HCT116 (cell line): ENCODE measurements at regions not wholly inside any gene's neighbourhood (a gene's known extent, or its start where the extent isn't known, plus 50 kb on each side); places are given as distances from the start of the nearest gene placed in this dataset.

Experiments
- ATAC-seq: fragments of 200-7000 bp; cut with Tn5 transposase; 2 replicates; pipeline ENCODE4 v1.9.1; 2020; ENCODE audit warnings: mild to moderate bottlenecking, moderate library complexity
- BruUV-seq: library from RNA; stranded (reverse); fragments of 400-500 nt; replicated peaks from 2 replicates; lab custom pipeline; 2021; lab: Mats Ljungman, UMichigan
- CTCF ChIA-PET: fragments of 300-600 bp; sonication (Branson Sonifier 250); formaldehyde crosslinking; loops from one replicate; lab custom pipeline; 2021; ENCODE audit warnings: antibody characterized with exemption; lab: Charles Lee
- POLR2A ChIA-PET: fragments of 300-600, 350-600 bp; sonication (Branson Sonifier 250); formaldehyde crosslinking; loops from one replicate; lab custom pipeline; 2021; ENCODE audit warnings: antibody characterized with exemption; lab: Charles Lee
- RAD21 ChIA-PET, 2 experiments: fragments of 300-600 bp; sonication (Branson Sonifier 250); formaldehyde crosslinking; loops; one replicate each; lab custom pipeline; 2023; ENCODE audit warnings: low total read pairs in 2 of 2; ENCODE audit not compliant: uncharacterized antibody in 2 of 2, unreplicated experiment in 2 of 2, low non-redundant PET in 1 of 2; lab: Charles Lee
- DNase-seq: peaks from one replicate; pipeline ENCODE4 v3.0.0-alpha.2; 2010; ENCODE audit warnings: low read depth, low spot score
- H2AFZ ChIP-seq: fragments of 200-600 bp; shearing (Covaris generic), sonication (generic); 2 replicates; pipeline ENCODE4 v1.6.1; 2017; ENCODE audit warnings: low read depth, mixed run types, mixed read lengths, antibody characterized with exemption, low read length; ENCODE audit not compliant: poor library complexity, severe bottlenecking
- H3K27ac ChIP-seq: 2 replicates; pipeline ENCODE4 v1.5.1; 2012; ENCODE audit warnings: low read depth, low read length
- H3K27me3 ChIP-seq: fragments of 200-600 bp; sonication (generic); 2 replicates; pipeline ENCODE4 v1.6.1; 2016; ENCODE audit warnings: mixed run types, low read length, mixed read lengths; ENCODE audit not compliant: insufficient read depth
- H3K36me3 ChIP-seq, 2 experiments: fragments of 200-500 bp in 1 of 2; fragments of 200-600 bp in 1 of 2; sonication (Bioruptor generic) in 1 of 2; sonication (generic) in 1 of 2; 2 replicates each; pipeline versions ENCODE4 v1.5.1 to v1.6.1; 2014 to 2016; ENCODE audit warnings: low read length in 2 of 2, inconsistent platforms in 1 of 2, mixed read lengths in 1 of 2, mixed run types in 1 of 2; ENCODE audit not compliant: insufficient read depth in 2 of 2, control insufficient read depth in 1 of 2
- H3K4me1 ChIP-seq, 2 experiments: fragments of 200-600 bp in 1 of 2; sonication (generic) in 1 of 2; 2 replicates each; pipeline versions ENCODE4 v1.5.1 to v1.6.1; 2012 to 2017; ENCODE audit warnings: low read length in 2 of 2, inconsistent platforms in 1 of 2, mild to moderate bottlenecking in 1 of 2, mixed read lengths in 1 of 2, mixed run types in 1 of 2, moderate library complexity in 1 of 2; ENCODE audit not compliant: insufficient read depth in 2 of 2, control insufficient read depth in 1 of 2
- H3K4me2 ChIP-seq: fragments of 200-600 bp; sonication (generic); 2 replicates; pipeline ENCODE4 v1.6.1; 2017; ENCODE audit warnings: mixed run types, low read length, mixed read lengths
- H3K4me3 ChIP-seq, 2 experiments: fragments of 200-600 bp in 1 of 2; sonication (generic) in 1 of 2; replicated peaks in 1 of 2; 2 replicates each; pipeline ENCODE4 v1.5.1; 2011 to 2016; ENCODE audit warnings: low read length in 2 of 2, control low read depth in 1 of 2, low read depth in 1 of 2, mild to moderate bottlenecking in 1 of 2, mixed read lengths in 1 of 2, mixed run types in 1 of 2
- H3K79me2 ChIP-seq: fragments of 200-600 bp; sonication (generic); 2 replicates; pipeline ENCODE4 v1.6.1; 2017; ENCODE audit warnings: mild to moderate bottlenecking, mixed run types, low read length, moderate library complexity, mixed read lengths; ENCODE audit not compliant: insufficient read depth
- H3K9ac ChIP-seq: fragments of 200-600 bp; sonication (generic); 2 replicates; pipeline ENCODE4 v1.6.1; 2016; ENCODE audit warnings: low read length, mixed read lengths
- H3K9me2 ChIP-seq: fragments of 200-600 bp; sonication (generic), shearing (Covaris generic); 2 replicates; pipeline ENCODE4 v1.6.1; 2017; ENCODE audit warnings: mixed run types, mild to moderate bottlenecking, moderate library complexity; ENCODE audit not compliant: insufficient read depth
- H3K9me3 ChIP-seq, 2 experiments: fragments of 200-500 bp in 1 of 2; fragments of 200-600 bp in 1 of 2; sonication (Bioruptor generic) in 1 of 2; sonication (generic) in 1 of 2; 2 replicates each; pipeline ENCODE4 v1.6.1; 2014 to 2017; ENCODE audit warnings: low read length in 2 of 2, mixed read lengths in 2 of 2, inconsistent platforms in 1 of 2, low read depth in 1 of 2, mild to moderate bottlenecking in 1 of 2, mixed run types in 1 of 2, moderate library complexity in 1 of 2; ENCODE audit not compliant: control insufficient read depth in 1 of 2, insufficient read depth in 1 of 2
- H4K20me1 ChIP-seq: fragments of 200-600 bp; sonication (generic), shearing (Covaris generic); 2 replicates; pipeline ENCODE4 v1.6.1; 2017; ENCODE audit warnings: mixed run types, mild to moderate bottlenecking, moderate library complexity; ENCODE audit not compliant: insufficient read depth
- CBX3 ChIP-seq: IDR thresholded peaks from 2 replicates; pipeline ENCODE4 v1.6.1; 2012; ENCODE audit warnings: low read depth
- EGR1 ChIP-seq: IDR thresholded peaks from 2 replicates; pipeline ENCODE4 v1.6.1; 2012; ENCODE audit warnings: low read depth
- EZH2 ChIP-seq: fragments of 200-600 bp; sonication (generic); IDR thresholded peaks from 2 replicates; pipeline ENCODE4 v1.6.1; 2017; ENCODE audit warnings: antibody characterized with exemption, mixed run types
- EZH2phosphoT487 ChIP-seq: fragments of 200-600 bp; IDR thresholded peaks from 2 replicates; pipeline ENCODE4 v1.6.1; 2018; ENCODE audit warnings: antibody characterized with exemption, borderline replicate concordance
- POLR2A ChIP-seq: IDR thresholded peaks from 2 replicates; pipeline ENCODE4 v1.7.0; 2011; ENCODE audit warnings: borderline replicate concordance; ENCODE audit not compliant: insufficient read depth, insufficient read length; ENCODE audit errors: extremely low read depth
- RAD21 ChIP-seq: IDR thresholded peaks from 2 replicates; pipeline ENCODE4 v1.6.1; 2012; ENCODE audit warnings: low read depth, mild to moderate bottlenecking
- SIN3A ChIP-seq: IDR thresholded peaks from 2 replicates; pipeline ENCODE4 v1.6.1; 2012; ENCODE audit warnings: low read depth
- SP1 ChIP-seq: IDR thresholded peaks from 2 replicates; pipeline ENCODE4 v1.6.1; 2012; ENCODE audit warnings: low read depth
- TCF7L2 ChIP-seq: IDR thresholded peaks from 2 replicates; pipeline ENCODE4 v1.7.0; 2011; ENCODE audit warnings: borderline replicate concordance, inconsistent platforms; ENCODE audit not compliant: insufficient read depth, insufficient read length; ENCODE audit errors: extremely low read depth
- ZFX ChIP-seq: fragments of 450-650 bp; IDR thresholded peaks from 2 replicates; pipeline ENCODE4 v1.6.1; 2017
- ZNF274 ChIP-seq: fragments of 200-500 bp; sonication (Bioruptor generic); IDR thresholded peaks from 2 replicates; pipeline ENCODE4 v1.6.1; 2014; ENCODE audit warnings: mild to moderate bottlenecking, low read depth, low read length, inconsistent platforms
- intact Hi-C: fragments of 100-400 bp; cut with micrococcal nuclease; formaldehyde crosslinking; loops from 2 replicates; pipeline ENCODE4 v1.10.0; 2022
- TF ChIP-seq, protein P1 (sequence below), 3 experiments: fragments of 200-600 bp in 1 of 3; sonication (generic) in 1 of 3; IDR thresholded peaks in 2 of 3; conservative IDR thresholded peaks in 1 of 3; 2 replicates each; pipeline ENCODE4 v1.5.1; 2012 to 2017; ENCODE audit warnings: low read depth in 2 of 3, low read length in 2 of 3, antibody characterized with exemption in 1 of 3, borderline replicate concordance in 1 of 3, control low read depth in 1 of 3, mild to moderate bottlenecking in 1 of 3, mixed read lengths in 1 of 3, mixed run types in 1 of 3, moderate library complexity in 1 of 3; ENCODE audit not compliant: insufficient read depth in 1 of 3
- TF ChIP-seq, protein P2 (sequence below): IDR thresholded peaks from 2 replicates; pipeline ENCODE4 v1.6.1; 2012; ENCODE audit warnings: low read depth
- TF ChIP-seq, protein P3 (sequence below): IDR thresholded peaks from 2 replicates; pipeline ENCODE4 v1.6.1; 2012

- H4K20me1 ChIP-seq = no peaks in the 10 kb centered on the region
These were observed 69.0 kb upstream of the TENT5A start for GRCh38 chr6:81821449-81821848.

More at GRCh38 chr6:81821449-81821848, 69.0 kb upstream of the TENT5A start:
- no peak for ATAC-seq
- Histone ChIP-seq H3K27ac (no peak overlapping the region), H3K9me2 (no peaks in the 10 kb centered on the region; the same call in 1 of the 2 replicates), H3K4me3 (no peak overlapping the region), H3K27me3 (no peaks in the 10 kb centered on the region), H3K4me2 (no peak overlapping the region), H2AFZ (no peak overlapping the region), H3K4me1 (no peaks in the 10 kb centered on the region), H3K79me2 (no peaks in the 10 kb centered on the region), H3K36me3 (no peaks in the 10 kb centered on the region), H3K9ac (no peak overlapping the region), H3K9me3 (no peaks in the 10 kb centered on the region)
- no peak for DNase-seq
- CTCF ChIA-PET = no interaction called here
- RAD21 ChIA-PET = no interaction called here
- TF ChIP-seq, protein P1, sequence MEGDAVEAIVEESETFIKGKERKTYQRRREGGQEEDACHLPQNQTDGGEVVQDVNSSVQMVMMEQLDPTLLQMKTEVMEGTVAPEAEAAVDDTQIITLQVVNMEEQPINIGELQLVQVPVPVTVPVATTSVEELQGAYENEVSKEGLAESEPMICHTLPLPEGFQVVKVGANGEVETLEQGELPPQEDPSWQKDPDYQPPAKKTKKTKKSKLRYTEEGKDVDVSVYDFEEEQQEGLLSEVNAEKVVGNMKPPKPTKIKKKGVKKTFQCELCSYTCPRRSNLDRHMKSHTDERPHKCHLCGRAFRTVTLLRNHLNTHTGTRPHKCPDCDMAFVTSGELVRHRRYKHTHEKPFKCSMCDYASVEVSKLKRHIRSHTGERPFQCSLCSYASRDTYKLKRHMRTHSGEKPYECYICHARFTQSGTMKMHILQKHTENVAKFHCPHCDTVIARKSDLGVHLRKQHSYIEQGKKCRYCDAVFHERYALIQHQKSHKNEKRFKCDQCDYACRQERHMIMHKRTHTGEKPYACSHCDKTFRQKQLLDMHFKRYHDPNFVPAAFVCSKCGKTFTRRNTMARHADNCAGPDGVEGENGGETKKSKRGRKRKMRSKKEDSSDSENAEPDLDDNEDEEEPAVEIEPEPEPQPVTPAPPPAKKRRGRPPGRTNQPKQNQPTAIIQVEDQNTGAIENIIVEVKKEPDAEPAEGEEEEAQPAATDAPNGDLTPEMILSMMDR (IDR thresholded peaks at IDR 0.05 in 2 of 3, conservative IDR thresholded peaks at IDR 0.05 in 1 of 3; ENCODE audit: borderline replicate concordance in 1 of 3, insufficient read depth in 1 of 3, low read depth in 2 of 3, low read length in 2 of 3) = no peak
- no peak for TF ChIP-seq EZH2
- TF ChIP-seq, protein P2, sequence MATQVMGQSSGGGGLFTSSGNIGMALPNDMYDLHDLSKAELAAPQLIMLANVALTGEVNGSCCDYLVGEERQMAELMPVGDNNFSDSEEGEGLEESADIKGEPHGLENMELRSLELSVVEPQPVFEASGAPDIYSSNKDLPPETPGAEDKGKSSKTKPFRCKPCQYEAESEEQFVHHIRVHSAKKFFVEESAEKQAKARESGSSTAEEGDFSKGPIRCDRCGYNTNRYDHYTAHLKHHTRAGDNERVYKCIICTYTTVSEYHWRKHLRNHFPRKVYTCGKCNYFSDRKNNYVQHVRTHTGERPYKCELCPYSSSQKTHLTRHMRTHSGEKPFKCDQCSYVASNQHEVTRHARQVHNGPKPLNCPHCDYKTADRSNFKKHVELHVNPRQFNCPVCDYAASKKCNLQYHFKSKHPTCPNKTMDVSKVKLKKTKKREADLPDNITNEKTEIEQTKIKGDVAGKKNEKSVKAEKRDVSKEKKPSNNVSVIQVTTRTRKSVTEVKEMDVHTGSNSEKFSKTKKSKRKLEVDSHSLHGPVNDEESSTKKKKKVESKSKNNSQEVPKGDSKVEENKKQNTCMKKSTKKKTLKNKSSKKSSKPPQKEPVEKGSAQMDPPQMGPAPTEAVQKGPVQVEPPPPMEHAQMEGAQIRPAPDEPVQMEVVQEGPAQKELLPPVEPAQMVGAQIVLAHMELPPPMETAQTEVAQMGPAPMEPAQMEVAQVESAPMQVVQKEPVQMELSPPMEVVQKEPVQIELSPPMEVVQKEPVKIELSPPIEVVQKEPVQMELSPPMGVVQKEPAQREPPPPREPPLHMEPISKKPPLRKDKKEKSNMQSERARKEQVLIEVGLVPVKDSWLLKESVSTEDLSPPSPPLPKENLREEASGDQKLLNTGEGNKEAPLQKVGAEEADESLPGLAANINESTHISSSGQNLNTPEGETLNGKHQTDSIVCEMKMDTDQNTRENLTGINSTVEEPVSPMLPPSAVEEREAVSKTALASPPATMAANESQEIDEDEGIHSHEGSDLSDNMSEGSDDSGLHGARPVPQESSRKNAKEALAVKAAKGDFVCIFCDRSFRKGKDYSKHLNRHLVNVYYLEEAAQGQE = no peak
- no peak for TF ChIP-seq ZFX
- TF ChIP-seq, protein P3, sequence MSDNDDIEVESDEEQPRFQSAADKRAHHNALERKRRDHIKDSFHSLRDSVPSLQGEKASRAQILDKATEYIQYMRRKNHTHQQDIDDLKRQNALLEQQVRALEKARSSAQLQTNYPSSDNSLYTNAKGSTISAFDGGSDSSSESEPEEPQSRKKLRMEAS = no peak
- no peak for TF ChIP-seq ZNF274
- no peak for TF ChIP-seq EGR1
- no peak for TF ChIP-seq TCF7L2
- TF ChIP-seq RAD21 = no peak
- TF ChIP-seq EZH2phosphoT487 = no peak
- TF ChIP-seq SP1 = no peak
- TF ChIP-seq SIN3A = no peak
- no peak for TF ChIP-seq CBX3
- no peak for TF ChIP-seq POLR2A
- intact Hi-C loops = no loop called here
- no TSS peak for BruUV-seq
- POLR2A ChIA-PET = no interaction called here
